GM18502 (cell line): ENCODE measurements at regions not wholly inside any gene's neighbourhood (a gene's known extent, or its start where the extent isn't known, plus 50 kb on each side); places are given as distances from the start of the nearest gene placed in this dataset.
"Not testable (repeated sequence)": the region's sequence is repeated elsewhere in the genome, so short reads cannot be mapped to it uniquely, and the experiment has no call there.

Experiments used
- ATAC-seq: cut with Tn5 transposase; IDR thresholded peaks from one replicate; pipeline ENCODE4 v1.9.1; 2021; ENCODE audit warnings: mild to moderate bottlenecking; ENCODE audit not compliant: unreplicated experiment, poor library complexity

GRCh38 chr18:51563396-51563795, 365.9 kb upstream of the MEX3C start:
- ATAC-seq, result no peak

GRCh38 chr18:51568151-51568550, 370.7 kb upstream of the MEX3C start:
- no peak for ATAC-seq

- no peak for ATAC-seq
Observed at GRCh38 chr18:51569153-51569552, 371.7 kb upstream of the MEX3C start.

- no peak for ATAC-seq
Observed at GRCh38 chr18:51569561-51569960, 372.1 kb upstream of the MEX3C start.

GRCh38 chr18:51570071-51570470, 372.6 kb upstream of the MEX3C start:
- ATAC-seq, result not testable (repeated sequence)

GRCh38 chr18:51573886-51574285, 376.4 kb upstream of the MEX3C start:
- not testable (repeated sequence) for ATAC-seq

- no peak for ATAC-seq
Observed at GRCh38 chr18:51575171-51575570, 377.7 kb upstream of the MEX3C start.

GRCh38 chr18:51578406-51578980, 381.0 kb upstream of the MEX3C start:
- no peak for ATAC-seq

GRCh38 chr18:51580580-51580979, 383.1 kb upstream of the MEX3C start:
- no peak for ATAC-seq

- no peak for ATAC-seq
Observed at GRCh38 chr18:51582551-51582950, 385.1 kb upstream of the MEX3C start.

- no peak for ATAC-seq
Observed at GRCh38 chr18:51588616-51589015, 391.1 kb upstream of the MEX3C start.

- no peak for ATAC-seq
Observed at GRCh38 chr18:51593931-51594330, 396.4 kb upstream of the MEX3C start.

GRCh38 chr18:51603111-51603510, 405.6 kb upstream of the MEX3C start:
- ATAC-seq, result no peak

GRCh38 chr18:51603551-51603950, 406.1 kb upstream of the MEX3C start:
- no peak for ATAC-seq

- no peak for ATAC-seq
Observed at GRCh38 chr18:51610481-51610880, 413.0 kb upstream of the MEX3C start.

- ATAC-seq, result no peak
Observed at GRCh38 chr18:51611326-51611725, 413.8 kb upstream of the MEX3C start.

GRCh38 chr18:51614033-51614432, 416.6 kb upstream of the MEX3C start:
- ATAC-seq, result no peak

- ATAC-seq, result no peak
Observed at GRCh38 chr18:51614967-51615571, 417.6 kb upstream of the MEX3C start.

GRCh38 chr18:51617167-51617566, 419.7 kb upstream of the MEX3C start:
- ATAC-seq, result no peak

GRCh38 chr18:51617572-51618260, 420.2 kb upstream of the MEX3C start:
- ATAC-seq, result no peak

- no peak for ATAC-seq
Observed at GRCh38 chr18:51619283-51619682, 421.8 kb upstream of the MEX3C start.
